GM18951 (cell line): ENCODE measurements at regions not wholly inside any gene's neighbourhood (a gene's known extent, or its start where the extent isn't known, plus 50 kb on each side); places are given as distances from the start of the nearest gene placed in this dataset.

ENCODE experiments used
- POLR2A ChIP-seq: IDR thresholded peaks from 4 replicates; pipeline ENCODE4 v1.6.1; 2011; ENCODE audit warnings: mild to moderate bottlenecking; ENCODE audit not compliant: insufficient read length, insufficient read depth; ENCODE audit errors: extremely low read depth
- in situ Hi-C: fragments of 300-500 bp; cut with MboI; formaldehyde crosslinking; loops from one replicate; pipeline ENCODE4 v1.12.0; 2022; ENCODE audit warnings: low sequenced_read_pairs, mixed read lengths, inconsistent platforms; ENCODE audit not compliant: unreplicated experiment

GRCh38 chr9:18240213-18240612 is 233.7 kb upstream of the ADAMTSL1 start:
- in situ Hi-C loops, result no loop called here
- no peak for TF ChIP-seq POLR2A

GRCh38 chr9:18245911-18246310 is 228.0 kb upstream of the ADAMTSL1 start:
- in situ Hi-C loops, result no loop called here
- TF ChIP-seq POLR2A, result no peak

- no peak for TF ChIP-seq POLR2A
- in situ Hi-C loops, result loop anchor here (25.0 kb wide), 2 partner anchors 787 to 1212 kb away; partner anchors contain the start of genes RRAGA and SAXO1
These were observed 223.9 kb upstream of the ADAMTSL1 start for GRCh38 chr9:18250053-18250452.

- in situ Hi-C loops, result loop anchor here (25.0 kb wide), 2 partner anchors 783 to 1208 kb away; partner anchors contain the start of genes RRAGA and SAXO1
- no peak for TF ChIP-seq POLR2A
These were observed 220.0 kb upstream of the ADAMTSL1 start for GRCh38 chr9:18253950-18254349.

GRCh38 chr9:18255158-18255629 is 218.8 kb upstream of the ADAMTSL1 start:
- in situ Hi-C loops, result loop anchor here (25.0 kb wide), 2 partner anchors 782 to 1207 kb away; partner anchors contain the start of genes RRAGA and SAXO1
- TF ChIP-seq POLR2A, result no peak

- no peak for TF ChIP-seq POLR2A
- in situ Hi-C loops, result loop anchor here (25.0 kb wide), 2 partner anchors 782 to 1207 kb away; partner anchors contain the start of genes RRAGA and SAXO1
These were observed 218.2 kb upstream of the ADAMTSL1 start for GRCh38 chr9:18255747-18256146.

GRCh38 chr9:18256568-18256967 is 217.4 kb upstream of the ADAMTSL1 start:
- in situ Hi-C loops, result loop anchor here (25.0 kb wide), 2 partner anchors 781 to 1206 kb away; partner anchors contain the start of genes RRAGA and SAXO1
- TF ChIP-seq POLR2A, result no peak

- in situ Hi-C loops, result loop anchor here (25.0 kb wide), 2 partner anchors 777 to 1202 kb away; partner anchors contain the start of genes RRAGA and SAXO1
- no peak for TF ChIP-seq POLR2A
These were observed 213.4 kb upstream of the ADAMTSL1 start for GRCh38 chr9:18260521-18260920.

- no peak for TF ChIP-seq POLR2A
- in situ Hi-C loops, result loop anchor here (25.0 kb wide), 2 partner anchors 776 to 1201 kb away; partner anchors contain the start of genes RRAGA and SAXO1
These were observed 212.8 kb upstream of the ADAMTSL1 start for GRCh38 chr9:18261181-18261580.

- in situ Hi-C loops, result loop anchor here (25.0 kb wide), 2 partner anchors 774 to 1199 kb away; partner anchors contain the start of genes RRAGA and SAXO1
- TF ChIP-seq POLR2A, result no peak
These were observed 210.6 kb upstream of the ADAMTSL1 start for GRCh38 chr9:18263377-18263776.

- in situ Hi-C loops, result loop anchor here (25.0 kb wide), 2 partner anchors 769 to 1194 kb away; partner anchors contain the start of genes RRAGA and SAXO1
- no peak for TF ChIP-seq POLR2A
These were observed 205.6 kb upstream of the ADAMTSL1 start for GRCh38 chr9:18268381-18268780.

GRCh38 chr9:18269561-18269960 is 204.4 kb upstream of the ADAMTSL1 start:
- in situ Hi-C loops, result loop anchor here (25.0 kb wide), 2 partner anchors 768 to 1193 kb away; partner anchors contain the start of genes RRAGA and SAXO1
- TF ChIP-seq POLR2A, result no peak

GRCh38 chr9:18274693-18275092 is 199.3 kb upstream of the ADAMTSL1 start:
- in situ Hi-C loops, result loop anchor here (25.0 kb wide), 2 partner anchors 763 to 1188 kb away; partner anchors contain the start of genes RRAGA and SAXO1
- no peak for TF ChIP-seq POLR2A
